GM20000 (cell line): ENCODE measurements at regions not wholly inside any gene's neighbourhood (a gene's known extent, or its start where the extent isn't known, plus 50 kb on each side); places are given as distances from the start of the nearest gene placed in this dataset.

Experiments used
- DNase-seq: peaks from one replicate; pipeline ENCODE4 v3.0.0; 2012; ENCODE audit warnings: low spot score
- CTCF ChIP-seq: IDR thresholded peaks from 2 replicates; pipeline ENCODE4 v1.5.1; 2012; ENCODE audit warnings: mild to moderate bottlenecking, control low read depth; ENCODE audit errors: extremely low read depth, missing control alignments

- no peak for DNase-seq
- no peak for TF ChIP-seq CTCF
Measured at GRCh38 chr3:4233488-4233887, 69.7 kb upstream of the SETMAR start.

DNA sequence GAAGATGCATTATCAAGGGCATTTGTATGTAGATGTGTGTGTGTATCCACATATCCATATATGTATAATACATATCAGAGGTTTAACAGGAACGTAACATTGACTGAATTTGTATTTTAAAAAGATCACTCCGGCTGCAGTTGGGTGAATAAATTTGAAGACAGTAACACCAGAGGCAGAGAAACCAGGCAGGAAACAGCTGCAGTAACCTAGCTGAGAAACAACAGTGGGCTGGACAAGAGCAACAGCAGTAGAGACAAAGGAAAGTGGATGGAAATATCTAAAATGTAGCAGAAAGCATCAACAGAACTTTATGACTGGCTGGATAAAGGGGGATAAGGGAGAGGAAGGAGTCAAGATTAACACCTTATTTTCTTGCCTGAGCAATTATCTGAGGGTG is 68.3 kb upstream of the SETMAR start:
- no peak for TF ChIP-seq CTCF
- no peak for DNase-seq

DNA sequence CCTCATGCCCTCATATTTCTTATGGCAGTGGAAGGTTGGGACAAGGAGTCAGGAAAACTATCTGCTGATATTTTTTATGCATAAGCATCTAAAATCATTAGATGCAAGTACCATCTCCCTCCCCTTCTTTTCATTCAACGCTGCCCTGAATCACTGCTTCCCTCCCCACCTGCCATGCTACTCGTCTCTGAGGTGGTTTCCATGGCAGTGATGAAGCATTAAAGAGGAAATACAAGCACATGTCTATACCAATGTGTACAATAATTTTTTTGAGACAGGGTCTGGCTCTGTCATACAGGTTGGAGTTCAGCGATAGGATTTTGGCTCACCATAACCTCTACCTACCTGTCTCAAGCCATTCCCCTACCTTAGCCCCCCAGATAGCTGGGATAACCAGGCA is 67.5 kb upstream of the SETMAR start:
- no peak for DNase-seq
- no peak for TF ChIP-seq CTCF

DNA sequence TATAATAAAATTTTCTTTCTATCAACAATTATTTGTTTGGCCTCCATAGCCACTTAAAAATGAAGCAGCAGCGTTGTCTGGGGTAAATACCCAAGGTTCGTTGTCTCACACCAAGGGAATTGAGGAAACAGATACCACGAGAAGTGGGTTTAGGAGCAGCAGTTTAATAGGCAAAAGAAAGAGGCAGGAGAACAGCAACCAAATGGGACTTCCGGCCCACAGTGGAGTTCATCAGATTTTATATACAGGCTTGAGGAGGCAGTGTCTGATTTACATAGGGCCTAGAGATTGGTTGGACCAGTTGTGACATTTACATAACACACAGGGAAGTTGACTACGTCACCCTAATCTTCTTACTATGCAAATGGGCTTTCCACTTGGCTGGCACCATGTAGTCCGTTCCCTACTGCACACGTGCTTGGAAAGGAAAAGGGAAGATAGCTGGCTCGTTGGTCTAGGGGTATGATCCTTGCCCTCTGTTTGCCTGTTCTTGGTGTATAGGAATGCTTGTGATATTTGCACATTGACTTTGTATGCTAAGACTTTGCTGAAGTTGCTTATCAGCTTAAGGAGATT is 61.5 kb upstream of the SETMAR start:
- no peak for DNase-seq
- TF ChIP-seq CTCF: no peak

GRCh38 chr3:4245671-4246070 is 57.5 kb upstream of the SETMAR start:
- TF ChIP-seq CTCF: no peak
- DNase-seq: no peak

DNA sequence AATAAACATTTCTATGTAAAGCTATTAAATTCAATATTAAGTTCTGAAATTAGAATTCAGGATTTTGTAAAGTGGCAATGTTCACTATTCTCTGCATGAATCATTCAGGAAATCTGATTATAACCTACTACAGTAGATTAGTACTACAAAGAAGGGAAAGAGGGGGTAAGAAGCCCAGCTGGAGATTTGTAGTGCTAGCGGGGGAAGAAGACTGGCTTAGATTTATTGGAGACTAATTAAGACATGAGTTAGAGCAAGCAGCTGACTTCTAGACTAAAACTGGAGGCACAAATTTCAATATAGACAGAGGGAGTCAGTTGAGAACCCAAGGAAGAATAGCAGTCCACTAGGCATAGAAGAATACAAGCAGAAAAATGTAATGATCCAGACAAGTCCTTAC is 55.8 kb upstream of the SETMAR start:
- DNase-seq: no peak
- TF ChIP-seq CTCF: no peak

DNA sequence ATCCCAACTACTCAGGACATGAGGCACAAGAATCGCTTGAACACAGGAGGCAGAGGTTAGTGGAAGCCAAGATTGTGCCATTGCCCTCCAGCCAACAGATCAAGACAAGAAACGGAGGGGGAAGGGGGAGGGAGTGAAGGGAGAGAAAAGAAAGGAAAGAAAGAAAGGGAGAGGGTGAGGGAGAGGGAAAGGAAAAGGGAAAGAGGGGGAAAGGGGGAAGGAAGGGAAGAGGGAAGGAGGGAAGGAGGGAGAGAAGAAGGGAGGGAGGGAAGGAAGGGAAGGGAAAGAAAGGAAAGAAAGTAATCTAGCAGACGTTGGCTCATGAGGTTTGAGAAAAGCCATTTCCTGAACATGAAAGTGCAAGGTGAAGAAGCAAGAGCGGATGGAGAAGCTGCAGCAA is 53.1 kb upstream of the SETMAR start:
- no peak for DNase-seq
- TF ChIP-seq CTCF: no peak
